ENCODE measurements at regions not wholly inside any gene's neighbourhood (a gene's known extent, or its start where the extent isn't known, plus 50 kb on each side); places are given as distances from the start of the nearest gene placed in this dataset.

- H3K27ac Mint-ChIP-seq = no peak overlapping the region
- H2AFZ ChIP-seq = no peak overlapping the region
- peaks cover 31% of the 10 kb centered on the region for H3K9me3 Mint-ChIP-seq
- H3K27me3 Mint-ChIP-seq (ENCODE audit: insufficient read depth, low read depth, poor library complexity) = no peaks in the 10 kb centered on the region
- no peaks in the 10 kb centered on the region for H4K20me1 ChIP-seq (replicated peaks; ENCODE audit: insufficient read depth)
- DNase-seq (ENCODE audit: low spot score) = no peak
- no peak overlapping the region for H3K4me2 ChIP-seq
- peaks cover 16% of the 10 kb centered on the region for H3K36me3 ChIP-seq (ENCODE audit: insufficient read depth)
- H3K27me3 ChIP-seq (ENCODE audit: insufficient read depth) = no peaks in the 10 kb centered on the region
- TF ChIP-seq, protein P1, sequence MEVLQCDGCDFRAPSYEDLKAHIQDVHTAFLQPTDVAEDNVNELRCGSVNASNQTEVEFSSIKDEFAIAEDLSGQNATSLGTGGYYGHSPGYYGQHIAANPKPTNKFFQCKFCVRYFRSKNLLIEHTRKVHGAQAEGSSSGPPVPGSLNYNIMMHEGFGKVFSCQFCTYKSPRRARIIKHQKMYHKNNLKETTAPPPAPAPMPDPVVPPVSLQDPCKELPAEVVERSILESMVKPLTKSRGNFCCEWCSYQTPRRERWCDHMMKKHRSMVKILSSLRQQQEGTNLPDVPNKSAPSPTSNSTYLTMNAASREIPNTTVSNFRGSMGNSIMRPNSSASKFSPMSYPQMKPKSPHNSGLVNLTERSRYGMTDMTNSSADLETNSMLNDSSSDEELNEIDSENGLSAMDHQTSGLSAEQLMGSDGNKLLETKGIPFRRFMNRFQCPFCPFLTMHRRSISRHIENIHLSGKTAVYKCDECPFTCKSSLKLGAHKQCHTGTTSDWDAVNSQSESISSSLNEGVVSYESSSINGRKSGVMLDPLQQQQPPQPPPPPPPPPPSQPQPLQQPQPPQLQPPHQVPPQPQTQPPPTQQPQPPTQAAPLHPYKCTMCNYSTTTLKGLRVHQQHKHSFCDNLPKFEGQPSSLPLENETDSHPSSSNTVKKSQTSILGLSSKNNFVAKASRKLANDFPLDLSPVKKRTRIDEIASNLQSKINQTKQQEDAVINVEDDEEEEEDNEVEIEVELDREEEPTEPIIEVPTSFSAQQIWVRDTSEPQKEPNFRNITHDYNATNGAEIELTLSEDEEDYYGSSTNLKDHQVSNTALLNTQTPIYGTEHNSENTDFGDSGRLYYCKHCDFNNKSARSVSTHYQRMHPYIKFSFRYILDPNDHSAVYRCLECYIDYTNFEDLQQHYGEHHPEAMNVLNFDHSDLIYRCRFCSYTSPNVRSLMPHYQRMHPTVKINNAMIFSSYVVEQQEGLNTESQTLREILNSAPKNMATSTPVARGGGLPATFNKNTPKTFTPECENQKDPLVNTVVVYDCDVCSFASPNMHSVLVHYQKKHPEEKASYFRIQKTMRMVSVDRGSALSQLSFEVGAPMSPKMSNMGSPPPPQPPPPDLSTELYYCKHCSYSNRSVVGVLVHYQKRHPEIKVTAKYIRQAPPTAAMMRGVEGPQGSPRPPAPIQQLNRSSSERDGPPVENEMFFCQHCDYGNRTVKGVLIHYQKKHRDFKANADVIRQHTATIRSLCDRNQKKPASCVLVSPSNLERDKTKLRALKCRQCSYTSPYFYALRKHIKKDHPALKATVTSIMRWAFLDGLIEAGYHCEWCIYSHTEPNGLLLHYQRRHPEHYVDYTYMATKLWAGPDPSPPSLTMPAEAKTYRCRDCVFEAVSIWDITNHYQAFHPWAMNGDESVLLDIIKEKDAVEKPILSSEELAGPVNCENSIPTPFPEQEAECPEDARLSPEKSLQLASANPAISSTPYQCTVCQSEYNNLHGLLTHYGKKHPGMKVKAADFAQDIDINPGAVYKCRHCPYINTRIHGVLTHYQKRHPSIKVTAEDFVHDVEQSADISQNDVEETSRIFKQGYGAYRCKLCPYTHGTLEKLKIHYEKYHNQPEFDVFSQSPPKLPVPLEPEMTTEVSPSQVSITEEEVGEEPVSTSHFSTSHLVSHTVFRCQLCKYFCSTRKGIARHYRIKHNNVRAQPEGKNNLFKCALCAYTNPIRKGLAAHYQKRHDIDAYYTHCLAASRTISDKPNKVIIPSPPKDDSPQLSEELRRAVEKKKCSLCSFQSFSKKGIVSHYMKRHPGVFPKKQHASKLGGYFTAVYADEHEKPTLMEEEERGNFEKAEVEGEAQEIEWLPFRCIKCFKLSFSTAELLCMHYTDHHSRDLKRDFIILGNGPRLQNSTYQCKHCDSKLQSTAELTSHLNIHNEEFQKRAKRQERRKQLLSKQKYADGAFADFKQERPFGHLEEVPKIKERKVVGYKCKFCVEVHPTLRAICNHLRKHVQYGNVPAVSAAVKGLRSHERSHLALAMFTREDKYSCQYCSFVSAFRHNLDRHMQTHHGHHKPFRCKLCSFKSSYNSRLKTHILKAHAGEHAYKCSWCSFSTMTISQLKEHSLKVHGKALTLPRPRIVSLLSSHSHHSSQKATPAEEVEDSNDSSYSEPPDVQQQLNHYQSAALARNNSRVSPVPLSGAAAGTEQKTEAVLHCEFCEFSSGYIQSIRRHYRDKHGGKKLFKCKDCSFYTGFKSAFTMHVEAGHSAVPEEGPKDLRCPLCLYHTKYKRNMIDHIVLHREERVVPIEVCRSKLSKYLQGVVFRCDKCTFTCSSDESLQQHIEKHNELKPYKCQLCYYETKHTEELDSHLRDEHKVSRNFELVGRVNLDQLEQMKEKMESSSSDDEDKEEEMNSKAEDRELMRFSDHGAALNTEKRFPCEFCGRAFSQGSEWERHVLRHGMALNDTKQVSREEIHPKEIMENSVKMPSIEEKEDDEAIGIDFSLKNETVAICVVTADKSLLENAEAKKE (CRISPR knock-in tag; IDR thresholded peaks at IDR 0.05) = no peak
- TF ChIP-seq POLR2AphosphoS5 (IDR thresholded peaks at IDR 0.05; ENCODE audit: low read depth) (no peak), NANOG (IDR thresholded peaks at IDR 0.05; ENCODE audit: borderline replicate concordance) (no peak), ETS1 (IDR thresholded peaks at IDR 0.05) (no peak), ZNF114 (CRISPR knock-in tag; IDR thresholded peaks at IDR 0.05) (no peak), ZNF331 (CRISPR knock-in tag; IDR thresholded peaks at IDR 0.05; ENCODE audit: low read depth) (no peak), EZH2phosphoT487 (IDR thresholded peaks at IDR 0.05; ENCODE audit: unreplicated experiment) (no peak), CREB1 (CRISPR knock-in tag; IDR thresholded peaks at IDR 0.05; ENCODE audit: low read depth) (no peak), REST (IDR thresholded peaks at IDR 0.05; ENCODE audit: unreplicated experiment) (no peak), CTCF (conservative IDR thresholded peaks at IDR 0.05; ENCODE audit: low read depth in 2 of 2) (no peak), JUNB (IDR thresholded peaks at IDR 0.05; ENCODE audit: unreplicated experiment) (no peak), EZH2 (IDR thresholded peaks at IDR 0.05; ENCODE audit: low read depth, unreplicated experiment) (no peak)
- no peak overlapping the region for H3K27ac ChIP-seq (ENCODE audit: low read depth)
- H3F3A ChIP-seq (replicated peaks; ENCODE audit: low read depth) = no peaks in the 10 kb centered on the region
- no peaks in the 10 kb centered on the region for H3K79me2 ChIP-seq (replicated peaks; ENCODE audit: insufficient read depth)
- peaks cover 34% of the 10 kb centered on the region for H3K36me3 Mint-ChIP-seq (ENCODE audit: low read depth)
- no peak for ATAC-seq
- H3K4me3 Mint-ChIP-seq = no peak overlapping the region
- no peak overlapping the region for H3K4me3 ChIP-seq
- H3K4me1 Mint-ChIP-seq = peaks cover 7% of the 10 kb centered on the region; the same call in 2 of the 3 replicates
- H3K9me2 ChIP-seq (ENCODE audit: insufficient read depth) = peaks cover 23% of the 10 kb centered on the region; the same call in 1 of the 2 replicates
- H3K4me1 ChIP-seq (ENCODE audit: insufficient read depth) = peaks cover 6% of the 10 kb centered on the region
Observed at GRCh38 chr18:41324020-41324791, 630.8 kb upstream of the PIK3C3 start.

Data from GM23338 (cell line).